K562 (cell line): ENCODE measurements at regions not wholly inside any gene's neighbourhood (a gene's known extent, or its start where the extent isn't known, plus 50 kb on each side); places are given as distances from the start of the nearest gene placed in this dataset.

ENCODE experiments used
- ELF4 ChIP-seq: fragments of 450-650 bp; formaldehyde crosslinking; IDR thresholded peaks from 2 replicates; pipeline ENCODE4 v1.4.0; 2022; ENCODE audit warnings: missing genetic modification characterization
- MTA3 ChIP-seq: fragments of 450-650 bp; formaldehyde crosslinking; IDR thresholded peaks from 2 replicates; pipeline ENCODE4 v1.6.1; 2017; ENCODE audit warnings: mild to moderate bottlenecking, borderline replicate concordance
- PHTF2 ChIP-seq: fragments of 250-450 bp; sonication (Bioruptor Pico); IDR thresholded peaks from 2 replicates; pipeline ENCODE4 v1.5.0; 2021; ENCODE audit warnings: mild to moderate bottlenecking
- POLR2A ChIP-seq: fragments of 450-650 bp; conservative IDR thresholded peaks from 2 replicates; pipeline ENCODE4 v1.6.1; 2016
- RB1 ChIP-seq: fragments of 450-650 bp; IDR thresholded peaks from 2 replicates; pipeline ENCODE4 v1.6.1; 2017; ENCODE audit warnings: low read depth, mild to moderate bottlenecking
- RBBP5 ChIP-seq: fragments of 200-600 bp; sonication (generic); IDR thresholded peaks from 2 replicates; pipeline ENCODE4 v1.6.1; 2012; ENCODE audit warnings: borderline replicate concordance, mild to moderate bottlenecking, low read length, control low read depth, inconsistent platforms; ENCODE audit not compliant: insufficient read depth, poor library complexity, severe bottlenecking
- SRSF9 ChIP-seq: fragments of 200-400 bp; formaldehyde crosslinking; IDR thresholded peaks from 2 replicates; pipeline ENCODE4 v1.6.1; 2017; ENCODE audit warnings: low read depth, low read length, borderline replicate concordance
- STAG1 ChIP-seq: sonication (generic); formaldehyde crosslinking; IDR thresholded peaks from 2 replicates; pipeline ENCODE4 v1.5.0; 2020; ENCODE audit warnings: missing genetic modification reagents, borderline replicate concordance
- STAT5A ChIP-seq: IDR thresholded peaks from 2 replicates; pipeline ENCODE4 v1.6.1; 2012; ENCODE audit warnings: low read length, inconsistent platforms, borderline replicate concordance
- ZNF217 ChIP-seq: sonication (generic); formaldehyde crosslinking; IDR thresholded peaks from 2 replicates; pipeline ENCODE4 v1.8.0; 2022; ENCODE audit warnings: mild to moderate bottlenecking, missing genetic modification reagents
- ZNF444 ChIP-seq: fragments of 250-450 bp; sonication (Bioruptor Pico); IDR thresholded peaks from 2 replicates; pipeline ENCODE4 v1.4.0; 2020; ENCODE audit warnings: mild to moderate bottlenecking, moderate library complexity
- ZNF699 ChIP-seq: fragments of 250-450 bp; sonication (Bioruptor Pico); IDR thresholded peaks from 2 replicates; pipeline ENCODE4 v1.8.0; 2021; ENCODE audit warnings: mild to moderate bottlenecking, moderate library complexity; ENCODE audit not compliant: insufficient replicate concordance
- TF ChIP-seq, protein P1 (sequence below): fragments of 250-450 bp; sonication (Bioruptor Pico); IDR thresholded peaks from 2 replicates; pipeline ENCODE4 v1.5.0; 2022; ENCODE audit warnings: mild to moderate bottlenecking
- TF ChIP-seq, protein P2 (sequence below): fragments of 250-450 bp; sonication (Bioruptor Pico); IDR thresholded peaks from 2 replicates; pipeline ENCODE4 v1.8.0; 2021; ENCODE audit warnings: moderate library complexity, mild to moderate bottlenecking, inconsistent platforms
- TF ChIP-seq, protein P3 (sequence below), 2 experiments: fragments of 450-650 bp; IDR thresholded peaks; 2 replicates each; pipeline ENCODE4 v1.6.1; 2016; ENCODE audit warnings: mild to moderate bottlenecking in 2 of 2, borderline replicate concordance in 1 of 2, low read depth in 1 of 2, moderate library complexity in 1 of 2

DNA sequence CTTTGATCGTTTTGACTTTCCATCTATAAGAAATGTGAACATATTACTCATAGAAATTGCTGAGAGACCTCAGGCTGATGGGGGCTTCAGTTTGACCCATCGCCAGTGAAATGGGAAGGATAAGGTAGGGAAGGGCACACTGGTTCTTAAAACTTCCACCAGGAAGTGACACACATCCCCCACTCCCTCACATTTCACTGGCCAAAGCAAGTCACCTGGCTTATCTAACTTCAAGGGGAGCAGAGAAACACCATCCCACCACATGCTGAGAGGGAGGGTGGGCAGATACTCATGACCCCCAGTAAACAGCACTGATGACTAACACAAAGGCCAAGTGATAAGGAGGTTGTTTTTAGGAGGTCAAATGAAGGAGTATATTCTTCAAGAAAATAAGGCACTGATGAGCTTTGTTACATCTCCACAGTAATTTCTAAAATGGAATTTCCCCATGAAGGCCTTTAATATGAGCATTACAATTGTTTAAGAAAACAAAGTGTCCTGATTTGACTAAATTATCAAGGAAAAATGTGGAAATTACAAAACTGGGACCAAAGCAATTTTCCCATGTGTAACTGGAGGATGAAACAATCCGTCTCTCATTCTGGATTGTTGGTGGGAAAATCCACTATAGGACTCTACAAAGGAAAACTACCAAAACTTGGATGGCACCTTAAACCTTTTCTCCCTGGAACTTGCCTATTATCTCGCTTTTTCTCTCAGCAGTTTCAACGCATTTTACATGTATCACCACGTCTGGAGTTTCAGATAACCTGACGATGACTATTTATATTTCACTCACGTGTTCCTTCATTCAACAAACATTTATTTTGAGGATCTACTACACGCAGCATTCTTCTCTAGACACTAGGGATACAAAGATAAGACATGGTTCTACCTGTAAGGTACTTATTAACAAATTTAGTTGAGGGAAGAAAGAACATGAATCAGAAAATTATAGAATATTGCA, 91.8 kb upstream of the EEA1 start (continued):
- TF ChIP-seq RB1 (no peak), ELF4 (no peak), RBBP5 (no peak), PHTF2 (CRISPR knock-in tag) (no peak), ZNF217 (no peak), MTA3 (peak; percentile 32; the same call in 1 of the 2 replicates), ZNF444 (CRISPR knock-in tag) (no peak), ZNF699 (no peak), SRSF9 (no peak), STAT5A (peak; percentile 74), POLR2A (0 out of 2 replicates have a peak, but pooled peaks have one; percentile 41), STAG1 (CRISPR knock-in tag) (no peak)
- TF ChIP-seq, protein P1, sequence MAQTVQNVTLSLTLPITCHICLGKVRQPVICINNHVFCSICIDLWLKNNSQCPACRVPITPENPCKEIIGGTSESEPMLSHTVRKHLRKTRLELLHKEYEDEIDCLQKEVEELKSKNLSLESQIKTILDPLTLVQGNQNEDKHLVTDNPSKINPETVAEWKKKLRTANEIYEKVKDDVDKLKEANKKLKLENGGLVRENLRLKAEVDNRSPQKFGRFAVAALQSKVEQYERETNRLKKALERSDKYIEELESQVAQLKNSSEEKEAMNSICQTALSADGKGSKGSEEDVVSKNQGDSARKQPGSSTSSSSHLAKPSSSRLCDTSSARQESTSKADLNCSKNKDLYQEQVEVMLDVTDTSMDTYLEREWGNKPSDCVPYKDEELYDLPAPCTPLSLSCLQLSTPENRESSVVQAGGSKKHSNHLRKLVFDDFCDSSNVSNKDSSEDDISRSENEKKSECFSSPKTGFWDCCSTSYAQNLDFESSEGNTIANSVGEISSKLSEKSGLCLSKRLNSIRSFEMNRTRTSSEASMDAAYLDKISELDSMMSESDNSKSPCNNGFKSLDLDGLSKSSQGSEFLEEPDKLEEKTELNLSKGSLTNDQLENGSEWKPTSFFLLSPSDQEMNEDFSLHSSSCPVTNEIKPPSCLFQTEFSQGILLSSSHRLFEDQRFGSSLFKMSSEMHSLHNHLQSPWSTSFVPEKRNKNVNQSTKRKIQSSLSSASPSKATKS (CRISPR knock-in tag): no peak
- TF ChIP-seq, protein P2, sequence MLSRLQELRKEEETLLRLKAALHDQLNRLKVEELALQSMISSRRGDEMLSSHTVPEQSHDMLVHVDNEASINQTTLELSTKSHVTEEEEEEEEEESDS (CRISPR knock-in tag): no peak
- TF ChIP-seq, protein P3, sequence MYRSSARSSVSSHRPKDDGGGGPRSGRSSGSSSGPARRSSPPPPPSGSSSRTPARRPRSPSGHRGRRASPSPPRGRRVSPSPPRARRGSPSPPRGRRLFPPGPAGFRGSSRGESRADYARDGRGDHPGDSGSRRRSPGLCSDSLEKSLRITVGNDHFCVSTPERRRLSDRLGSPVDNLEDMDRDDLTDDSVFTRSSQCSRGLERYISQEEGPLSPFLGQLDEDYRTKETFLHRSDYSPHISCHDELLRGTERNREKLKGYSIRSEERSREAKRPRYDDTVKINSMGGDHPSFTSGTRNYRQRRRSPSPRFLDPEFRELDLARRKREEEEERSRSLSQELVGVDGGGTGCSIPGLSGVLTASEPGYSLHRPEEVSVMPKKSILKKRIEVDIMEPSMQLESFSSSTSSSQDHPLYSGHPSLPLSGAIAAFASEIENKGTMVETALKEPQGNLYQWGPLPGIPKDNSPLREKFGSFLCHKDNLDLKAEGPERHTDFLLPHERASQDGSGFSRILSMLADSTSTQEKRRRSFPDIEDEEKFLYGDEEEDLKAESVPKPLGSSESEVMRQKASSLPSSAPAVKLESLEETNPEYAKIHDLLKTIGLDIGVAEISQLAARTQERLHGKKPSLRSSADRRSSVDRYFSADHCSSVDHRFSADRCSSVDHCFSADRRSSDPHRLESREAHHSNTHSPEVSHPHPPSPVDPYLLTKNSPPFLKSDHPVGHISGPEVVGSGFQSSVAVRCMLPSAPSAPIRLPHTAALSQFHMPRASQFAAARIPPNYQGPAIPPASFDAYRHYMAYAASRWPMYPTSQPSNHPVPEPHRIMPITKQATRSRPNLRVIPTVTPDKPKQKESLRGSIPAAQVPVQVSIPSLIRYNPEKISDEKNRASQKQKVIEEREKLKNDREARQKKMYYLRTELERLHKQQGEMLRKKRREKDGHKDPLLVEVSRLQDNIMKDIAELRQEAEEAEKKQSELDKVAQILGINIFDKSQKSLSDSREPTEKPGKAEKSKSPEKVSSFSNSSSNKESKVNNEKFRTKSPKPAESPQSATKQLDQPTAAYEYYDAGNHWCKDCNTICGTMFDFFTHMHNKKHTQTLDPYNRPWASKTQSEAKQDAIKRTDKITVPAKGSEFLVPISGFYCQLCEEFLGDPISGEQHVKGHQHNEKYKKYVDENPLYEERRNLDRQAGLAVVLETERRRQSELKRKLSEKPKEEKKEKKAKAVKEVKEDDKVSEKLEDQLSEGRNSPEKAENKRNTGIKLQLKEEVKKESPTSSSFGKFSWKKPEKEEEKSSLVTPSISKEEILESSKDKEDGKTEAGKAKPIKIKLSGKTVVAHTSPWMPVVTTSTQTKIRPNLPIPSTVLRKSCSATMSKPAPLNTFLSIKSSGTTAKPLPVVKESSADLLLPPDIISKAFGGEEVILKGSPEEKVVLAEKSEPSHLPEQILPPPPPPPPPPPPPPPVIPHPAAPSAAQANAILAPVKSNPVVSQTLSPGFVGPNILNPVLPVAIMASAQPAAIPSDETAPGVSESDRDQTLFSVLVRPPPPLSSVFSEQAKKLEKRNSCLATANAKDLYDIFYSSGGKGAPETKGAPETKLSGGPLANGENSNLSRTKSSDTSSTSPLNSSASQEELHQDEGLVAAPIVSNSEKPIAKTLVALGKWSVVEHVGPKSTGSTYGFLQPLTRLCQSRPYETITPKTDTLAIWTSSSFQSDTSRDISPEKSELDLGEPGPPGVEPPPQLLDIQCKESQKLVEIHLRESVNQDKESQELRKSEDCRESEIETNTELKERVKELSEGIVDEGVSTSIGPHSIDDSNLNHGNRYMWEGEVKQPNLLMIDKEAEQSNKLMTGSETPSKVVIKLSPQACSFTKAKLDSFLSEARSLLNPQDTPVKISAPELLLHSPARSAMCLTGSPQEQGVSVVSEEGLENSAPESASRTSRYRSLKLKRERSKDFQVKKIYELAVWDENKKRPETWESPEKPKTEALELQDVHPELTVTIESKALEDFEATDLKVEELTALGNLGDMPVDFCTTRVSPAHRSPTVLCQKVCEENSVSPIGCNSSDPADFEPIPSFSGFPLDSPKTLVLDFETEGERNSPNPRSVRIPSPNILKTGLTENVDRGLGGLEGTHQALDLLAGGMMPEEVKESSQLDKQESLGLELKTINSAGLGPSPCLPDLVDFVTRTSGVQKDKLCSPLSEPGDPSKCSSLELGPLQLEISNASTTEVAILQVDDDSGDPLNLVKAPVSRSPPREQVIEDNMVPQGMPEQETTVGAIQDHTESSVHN (IDR thresholded peaks at IDR 0.05; ENCODE audit: borderline replicate concordance in 1 of 2, low read depth in 1 of 2): no peak
